AG04449 (cell line): ENCODE measurements at regions not wholly inside any gene's neighbourhood (a gene's known extent, or its start where the extent isn't known, plus 50 kb on each side); places are given as distances from the start of the nearest gene placed in this dataset.

Experiments
- CTCF ChIA-PET: fragments of 350-600 bp; formaldehyde crosslinking; extraction: SDS; loops from one replicate; lab custom pipeline; 2021; ENCODE audit warnings: antibody characterized with exemption; lab: Yijun Ruan, JAX
- POLR2A ChIA-PET: fragments of 400-600, 350-600 bp; formaldehyde crosslinking; extraction: SDS; loops from one replicate; lab custom pipeline; 2020; ENCODE audit warnings: antibody characterized with exemption, inconsistent platforms; lab: Yijun Ruan, JAX
- DNase-seq: peaks from one replicate; pipeline ENCODE4 v3.0.0-alpha.2; 2010; ENCODE audit warnings: low read depth, low spot score
- H3K4me3 ChIP-seq: 2 replicates; pipeline ENCODE4 v1.5.1; 2011; ENCODE audit warnings: low read depth, mild to moderate bottlenecking, control low read depth, low read length
- CTCF ChIP-seq: IDR thresholded peaks from one replicate; pipeline ENCODE4 v1.5.1; 2011; ENCODE audit warnings: mild to moderate bottlenecking, moderate library complexity, low read length, control low read depth, inconsistent platforms; ENCODE audit not compliant: insufficient read depth; ENCODE audit errors: missing control alignments

GRCh38 chr6:25130518-25130917 is 148.7 kb upstream of the CARMIL1 start:
- POLR2A ChIA-PET, result no interaction called here

GRCh38 chr6:25132934-25133333 is 146.2 kb upstream of the CARMIL1 start:
- no peak for TF ChIP-seq CTCF
- POLR2A ChIA-PET, result no interaction called here
- H3K4me3 ChIP-seq, result no peak overlapping the region
- DNase-seq, result no peak
- CTCF ChIA-PET, result no interaction called here

More at GRCh38 chr6:25130518-25130917, 148.7 kb upstream of the CARMIL1 start:
- no peak overlapping the region for H3K4me3 ChIP-seq
- TF ChIP-seq CTCF, result no peak
- CTCF ChIA-PET, result no interaction called here
- no peak for DNase-seq

GRCh38 chr6:25133568-25133967 is 145.6 kb upstream of the CARMIL1 start:
- POLR2A ChIA-PET, result no interaction called here
- no peak for TF ChIP-seq CTCF
- DNase-seq, result no peak
- CTCF ChIA-PET, result no interaction called here
- H3K4me3 ChIP-seq, result no peak overlapping the region

- no peak for DNase-seq
- ChIA-PET POLR2A (no interaction called here), CTCF (no interaction called here)
- TF ChIP-seq CTCF, result no peak
- H3K4me3 ChIP-seq, result no peak overlapping the region
Measured at GRCh38 chr6:25136854-25137253, 142.3 kb upstream of the CARMIL1 start.

GRCh38 chr6:25137480-25137879 is 141.7 kb upstream of the CARMIL1 start:
- CTCF ChIA-PET, result interaction anchor here (0.9 to 1.0 kb wide), 2 partner anchors 8 to 17 kb away, joined by 3 read pairs; no protein-coding TSS in a partner anchor
- no peak for DNase-seq
- H3K4me3 ChIP-seq, result no peak overlapping the region
- POLR2A ChIA-PET, result no interaction called here
- TF ChIP-seq CTCF, result no peak

- no peak for DNase-seq
- POLR2A ChIA-PET, result no interaction called here
- CTCF ChIA-PET, result interaction anchor here (0.9 to 1.0 kb wide), 2 partner anchors 9 to 17 kb away, joined by 3 read pairs; no protein-coding TSS in a partner anchor
- no peak overlapping the region for H3K4me3 ChIP-seq
- TF ChIP-seq CTCF, result no peak
Measured at GRCh38 chr6:25137916-25138232, 141.3 kb upstream of the CARMIL1 start.
